Activated B cell treated with CpG ODN at 0.5 μM for 24 hours (primary cell): ENCODE measurements at regions not wholly inside any gene's neighbourhood (a gene's known extent, or its start where the extent isn't known, plus 50 kb on each side); places are given as distances from the start of the nearest gene placed in this dataset.
"Not testable (repeated sequence)": the region's sequence is repeated elsewhere in the genome, so short reads cannot be mapped to it uniquely, and the experiment has no call there.

Experiments
- ATAC-seq: fragments of 200-7000 bp; cut with Tn5 transposase; one replicate; pipeline ENCODE4 v1.10.0; 2021; ENCODE audit warnings: low read depth, mild to moderate bottlenecking, moderate library complexity
- CTCF ChIA-PET: fragments of 350-600 bp; sonication (Branson Sonifier 250); formaldehyde crosslinking; loops from one replicate; lab custom pipeline; 2021; ENCODE audit warnings: antibody characterized with exemption; lab: Charles Lee
- POLR2A ChIA-PET: fragments of 350-600 bp; sonication (Branson Sonifier 250); formaldehyde crosslinking; loops from one replicate; lab custom pipeline; 2021; ENCODE audit warnings: antibody characterized with exemption; lab: Charles Lee
- DNase-seq: peaks from one replicate; pipeline ENCODE4 v3.0.0; 2022
- H3K27ac Mint-ChIP-seq: one replicate; pipeline ENCODE4 v1.8.0; 2020; ENCODE audit warnings: mixed read lengths
- H3K27me3 Mint-ChIP-seq: one replicate; pipeline ENCODE4 v1.8.0; 2021; ENCODE audit warnings: mixed read lengths
- H3K36me3 Mint-ChIP-seq: one replicate; pipeline ENCODE4 v1.8.0; 2021; ENCODE audit warnings: low read depth, mixed read lengths
- H3K4me1 Mint-ChIP-seq: one replicate; pipeline ENCODE4 v1.8.0; 2021; ENCODE audit warnings: mixed read lengths
- H3K4me3 Mint-ChIP-seq: one replicate; pipeline ENCODE4 v1.8.0; 2020; ENCODE audit warnings: mild to moderate bottlenecking, mixed read lengths
- H3K9me3 Mint-ChIP-seq: one replicate; pipeline ENCODE4 v1.8.0; 2020; ENCODE audit warnings: mixed read lengths
- intact Hi-C: fragments of 100-400 bp; cut with micrococcal nuclease; formaldehyde crosslinking; loops from one replicate; pipeline ENCODE4 v1.15.1; 2024
- TF ChIP-seq, protein P1 (sequence below): fragments of 200-600 bp; IDR thresholded peaks from one replicate; pipeline ENCODE4 v1.8.0; 2022; ENCODE audit warnings: antibody characterized with exemption, mild to moderate bottlenecking

DNA sequence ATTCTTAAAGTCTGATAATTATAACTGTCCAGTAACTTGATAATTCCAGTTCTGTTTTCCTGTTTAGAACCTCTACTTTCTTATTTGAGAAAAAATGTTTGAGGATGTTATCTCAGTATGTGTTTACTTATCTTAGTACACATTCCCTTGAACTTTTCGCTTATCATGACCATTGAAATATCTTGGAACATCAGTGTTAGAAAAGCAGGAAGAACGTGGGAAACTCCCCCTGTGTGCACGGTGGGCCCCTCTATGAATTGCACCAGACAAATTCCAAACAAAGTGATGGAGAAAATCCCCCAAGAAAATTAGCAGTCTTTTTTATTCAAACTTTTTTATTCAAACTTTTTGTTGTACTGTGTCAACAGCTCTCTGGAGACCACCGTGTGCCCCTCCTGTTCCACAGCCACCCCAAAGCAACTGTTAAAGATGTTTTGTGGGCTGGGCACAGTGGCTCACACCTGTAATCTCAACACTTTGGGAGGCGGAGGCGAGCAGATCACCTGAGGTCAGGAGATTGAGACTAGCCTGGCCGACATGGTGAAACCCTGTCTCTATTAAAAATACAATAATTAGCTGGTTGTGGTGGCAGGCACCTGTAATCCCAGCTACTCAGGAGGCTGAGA is 78.3 kb upstream of the PEG3 start:
- ATAC-seq (no peak), DNase-seq (no peak)
- no peaks in the 10 kb centered on the region for H3K27me3 Mint-ChIP-seq
- H3K4me1 Mint-ChIP-seq: no peaks in the 10 kb centered on the region
- intact Hi-C loops: no loop called here
- no peak overlapping the region for H3K4me3 Mint-ChIP-seq
- CTCF ChIA-PET: no interaction called here
- H3K9me3 Mint-ChIP-seq: peaks cover 27% of the 10 kb centered on the region
- POLR2A ChIA-PET: no interaction called here
- no peaks in the 10 kb centered on the region for H3K36me3 Mint-ChIP-seq
- TF ChIP-seq, protein P1, sequence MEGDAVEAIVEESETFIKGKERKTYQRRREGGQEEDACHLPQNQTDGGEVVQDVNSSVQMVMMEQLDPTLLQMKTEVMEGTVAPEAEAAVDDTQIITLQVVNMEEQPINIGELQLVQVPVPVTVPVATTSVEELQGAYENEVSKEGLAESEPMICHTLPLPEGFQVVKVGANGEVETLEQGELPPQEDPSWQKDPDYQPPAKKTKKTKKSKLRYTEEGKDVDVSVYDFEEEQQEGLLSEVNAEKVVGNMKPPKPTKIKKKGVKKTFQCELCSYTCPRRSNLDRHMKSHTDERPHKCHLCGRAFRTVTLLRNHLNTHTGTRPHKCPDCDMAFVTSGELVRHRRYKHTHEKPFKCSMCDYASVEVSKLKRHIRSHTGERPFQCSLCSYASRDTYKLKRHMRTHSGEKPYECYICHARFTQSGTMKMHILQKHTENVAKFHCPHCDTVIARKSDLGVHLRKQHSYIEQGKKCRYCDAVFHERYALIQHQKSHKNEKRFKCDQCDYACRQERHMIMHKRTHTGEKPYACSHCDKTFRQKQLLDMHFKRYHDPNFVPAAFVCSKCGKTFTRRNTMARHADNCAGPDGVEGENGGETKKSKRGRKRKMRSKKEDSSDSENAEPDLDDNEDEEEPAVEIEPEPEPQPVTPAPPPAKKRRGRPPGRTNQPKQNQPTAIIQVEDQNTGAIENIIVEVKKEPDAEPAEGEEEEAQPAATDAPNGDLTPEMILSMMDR: no peak
- no peak overlapping the region for H3K27ac Mint-ChIP-seq

DNA sequence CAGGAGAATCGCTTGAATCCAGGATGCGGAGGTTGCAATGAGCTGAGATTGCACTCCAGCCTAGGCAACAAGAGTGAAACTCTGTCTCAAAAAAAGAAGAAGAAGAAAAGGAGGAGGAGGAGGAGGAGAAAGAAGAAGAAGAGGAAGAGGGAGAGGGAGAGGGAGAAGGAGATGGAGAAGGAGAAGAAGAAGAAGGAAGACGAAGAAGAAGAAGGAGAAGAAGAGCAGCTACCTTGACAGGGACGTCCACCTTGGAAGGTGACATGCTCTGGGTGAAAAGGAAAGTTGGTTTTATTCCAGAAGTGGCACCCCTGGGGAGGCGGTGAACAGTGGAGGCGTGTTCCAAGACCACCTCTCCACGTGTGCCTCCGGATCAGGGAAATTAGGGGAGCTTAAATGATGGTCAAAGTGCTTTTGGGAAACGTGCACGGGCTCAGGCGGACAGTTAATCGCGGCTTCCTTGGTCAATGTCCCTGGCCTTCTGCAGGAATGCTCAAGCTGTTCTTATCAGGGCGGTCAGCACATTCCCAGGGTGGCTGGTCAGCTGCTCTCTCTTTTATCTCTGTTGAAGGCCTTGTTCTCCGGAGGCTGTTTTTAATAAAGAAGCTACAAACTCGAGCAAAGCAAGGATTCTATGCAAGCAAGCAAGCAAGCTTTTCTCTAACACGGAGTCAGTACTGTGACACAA is 78.9 kb upstream of the PEG3 start:
- no peaks in the 10 kb centered on the region for H3K36me3 Mint-ChIP-seq
- no peaks in the 10 kb centered on the region for H3K4me1 Mint-ChIP-seq
- peaks cover 32% of the 10 kb centered on the region for H3K9me3 Mint-ChIP-seq
- DNase-seq (no peak), ATAC-seq (no peak)
- no peak overlapping the region for H3K4me3 Mint-ChIP-seq
- H3K27me3 Mint-ChIP-seq: no peaks in the 10 kb centered on the region
- intact Hi-C loops: no loop called here
- ChIA-PET CTCF (no interaction called here), POLR2A (no interaction called here)
- H3K27ac Mint-ChIP-seq: no peak overlapping the region
- TF ChIP-seq, protein P1: no peak

DNA sequence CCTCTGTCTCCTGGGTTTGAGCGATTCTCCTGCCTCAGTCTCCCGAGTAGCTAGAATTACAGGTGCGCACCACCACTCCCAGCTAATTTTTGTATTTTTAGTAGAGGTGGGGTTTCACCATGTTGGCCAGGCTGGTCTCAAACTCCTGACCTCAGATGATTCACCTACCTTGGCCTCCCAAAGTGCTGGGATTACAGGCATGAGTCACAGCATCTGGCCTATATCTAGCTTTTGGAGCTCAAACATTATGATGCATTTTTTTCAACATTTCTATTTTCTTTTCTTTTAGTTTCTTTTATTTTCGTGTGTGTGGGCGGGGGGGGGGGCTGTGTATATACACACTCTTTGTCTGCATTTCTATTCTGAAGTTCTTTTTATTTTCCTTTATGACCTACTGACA is 85.6 kb upstream of the PEG3 start:
- DNase-seq, CTCF ChIA-PET, intact Hi-C loops, H3K4me3 Mint-ChIP-seq, H3K4me1 Mint-ChIP-seq, ATAC-seq, H3K27me3 Mint-ChIP-seq, H3K27ac Mint-ChIP-seq, H3K36me3 Mint-ChIP-seq, POLR2A ChIA-PET: not testable (repeated sequence)
- H3K9me3 Mint-ChIP-seq: peaks cover 31% of the 10 kb centered on the region

DNA sequence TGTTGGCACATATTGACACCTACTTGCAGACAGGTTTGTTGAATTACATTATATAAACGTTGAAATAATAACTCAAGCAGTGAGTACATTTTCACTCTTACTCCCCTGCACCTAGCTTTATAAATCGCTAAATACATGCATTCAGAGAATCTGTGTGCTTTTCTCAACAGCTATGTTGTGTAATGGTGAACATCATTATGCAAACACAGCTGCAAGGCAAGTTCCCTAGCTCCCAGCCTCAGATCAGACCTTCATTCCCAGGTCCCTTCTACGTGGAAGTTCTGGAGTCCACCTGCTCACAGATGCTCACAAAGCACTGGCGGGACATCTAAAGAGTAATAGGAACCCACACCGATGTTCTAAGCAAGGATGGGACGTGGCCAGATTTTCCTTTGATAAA is 86.8 kb upstream of the PEG3 start:
- intact Hi-C loops: no loop called here
- ChIA-PET POLR2A (no interaction called here), CTCF (no interaction called here)
- no peaks in the 10 kb centered on the region for H3K4me1 Mint-ChIP-seq
- H3K36me3 Mint-ChIP-seq: no peaks in the 10 kb centered on the region
- no peak overlapping the region for H3K4me3 Mint-ChIP-seq
- H3K27ac Mint-ChIP-seq: no peak overlapping the region
- no peaks in the 10 kb centered on the region for H3K27me3 Mint-ChIP-seq
- TF ChIP-seq, protein P1: no peak
- H3K9me3 Mint-ChIP-seq: peaks cover 30% of the 10 kb centered on the region
- ATAC-seq: no peak
- no peak for DNase-seq

DNA sequence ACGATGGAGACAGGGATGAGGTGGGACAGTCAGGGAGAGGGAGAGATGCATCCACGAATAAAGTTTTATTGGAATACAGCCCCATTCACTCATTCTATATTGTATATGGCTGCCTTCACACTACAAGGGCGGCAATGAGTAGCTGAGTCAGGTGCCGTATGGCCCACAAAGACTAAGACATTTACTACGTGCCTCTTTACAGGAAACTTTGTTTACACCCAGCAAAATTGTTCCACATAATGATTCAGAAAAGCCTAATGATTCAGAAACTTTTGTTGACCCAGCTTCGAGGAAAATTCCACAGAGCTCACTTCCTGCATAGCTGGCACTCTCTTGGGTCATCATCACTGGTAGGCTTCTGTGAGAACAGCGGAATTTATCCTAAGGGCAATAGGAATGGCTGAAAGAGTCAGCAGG is 87.3 kb upstream of the PEG3 start:
- no peaks in the 10 kb centered on the region for H3K36me3 Mint-ChIP-seq
- CTCF ChIA-PET: no interaction called here
- H3K27ac Mint-ChIP-seq: no peak overlapping the region
- H3K27me3 Mint-ChIP-seq: no peaks in the 10 kb centered on the region
- DNase-seq: no peak
- ATAC-seq: no peak
- POLR2A ChIA-PET: no interaction called here
- intact Hi-C loops: no loop called here
- no peaks in the 10 kb centered on the region for H3K4me1 Mint-ChIP-seq
- H3K9me3 Mint-ChIP-seq: peaks cover 33% of the 10 kb centered on the region
- no peak overlapping the region for H3K4me3 Mint-ChIP-seq
- TF ChIP-seq, protein P1: no peak
